ENCODE measurements at regions not wholly inside any gene's neighbourhood (a gene's known extent, or its start where the extent isn't known, plus 50 kb on each side); places are given as distances from the start of the nearest gene placed in this dataset.

DNA sequence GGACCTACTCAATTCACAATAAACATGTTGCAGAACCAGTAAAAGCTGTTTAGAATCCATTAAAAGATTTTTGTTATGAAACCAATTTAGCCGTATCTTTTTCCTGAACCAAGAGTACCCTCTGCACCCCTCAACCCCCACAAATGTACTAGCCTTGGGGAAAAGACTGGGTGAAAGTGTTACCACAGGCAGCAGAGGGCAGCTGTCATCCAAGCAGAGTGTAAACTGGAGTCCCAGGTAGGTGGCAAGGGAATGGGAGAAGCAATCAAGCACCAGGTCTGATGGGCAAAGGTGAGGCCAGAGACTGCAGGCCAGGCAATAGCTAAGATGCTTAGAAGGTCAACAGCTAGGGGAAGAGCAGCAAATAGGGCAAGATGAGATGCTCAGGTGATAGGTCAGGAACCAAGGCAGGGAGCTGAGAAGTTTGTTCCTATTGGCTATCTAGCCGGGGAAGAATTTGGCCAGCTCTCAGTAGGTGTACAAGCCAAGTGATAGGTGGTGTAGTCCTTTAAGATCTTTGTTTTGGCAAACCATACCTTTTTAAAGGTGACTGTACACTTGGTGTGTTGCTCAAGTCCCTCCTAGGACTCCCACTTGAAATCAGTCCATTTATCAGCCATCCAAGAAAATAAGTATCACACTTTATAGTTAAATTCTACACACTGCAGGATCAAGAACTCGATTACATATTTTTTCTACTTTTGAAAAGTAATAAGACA, 77.8 kb upstream of the CCDC112 start:
- DNase-seq, result no peak

- peak; percentile 47 for DNase-seq
These were observed 75.7 kb upstream of the CCDC112 start for GRCh38 chr5:115372146-115372545.

GRCh38 chr5:115369430-115370144, 73.1 kb upstream of the CCDC112 start:
- DNase-seq, result no peak

DNA sequence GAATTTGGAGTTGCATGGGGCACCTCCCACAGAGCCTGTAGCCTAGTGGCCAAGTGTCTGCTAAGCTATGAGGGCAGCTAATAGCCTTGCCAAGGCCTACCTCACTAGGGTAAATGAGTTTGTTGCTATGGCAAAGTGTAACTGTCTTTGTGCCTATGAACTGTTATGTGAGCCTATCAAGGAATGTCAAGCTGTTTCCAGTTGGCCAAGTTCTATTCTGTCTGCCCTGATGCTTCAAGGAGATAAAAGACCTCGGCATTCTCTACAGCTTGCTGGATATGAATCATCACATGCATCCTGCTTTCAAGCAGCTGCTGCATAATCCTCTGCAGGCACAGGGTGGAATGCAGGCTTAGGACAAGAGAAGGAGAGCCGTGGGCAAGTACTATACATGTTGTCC, 69.8 kb upstream of the CCDC112 start:
- peak; percentile 96 for DNase-seq

DNA sequence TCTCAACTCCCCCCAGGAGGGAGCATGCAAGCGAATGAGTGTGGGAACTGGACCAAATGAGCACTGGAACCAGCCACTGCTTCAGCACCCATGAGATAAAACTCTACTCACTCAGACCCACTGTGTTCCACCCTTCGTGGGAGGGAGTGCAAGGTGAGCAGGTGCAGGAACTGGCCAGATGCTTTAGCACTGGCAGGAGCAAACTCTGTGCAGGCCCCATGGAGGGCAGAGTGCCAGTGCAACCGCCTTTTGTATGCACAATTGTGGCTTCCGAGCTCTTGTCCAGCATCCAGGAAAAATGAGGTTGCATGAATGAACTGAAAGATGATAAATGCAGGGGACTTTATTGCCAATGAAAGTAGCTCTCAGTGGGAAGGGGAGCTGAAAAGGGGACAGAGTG, 67.4 kb upstream of the CCDC112 start:
- DNase-seq, result no peak

GRCh38 chr5:115360046-115360685, 63.7 kb upstream of the CCDC112 start:
- no peak for DNase-seq

DNA sequence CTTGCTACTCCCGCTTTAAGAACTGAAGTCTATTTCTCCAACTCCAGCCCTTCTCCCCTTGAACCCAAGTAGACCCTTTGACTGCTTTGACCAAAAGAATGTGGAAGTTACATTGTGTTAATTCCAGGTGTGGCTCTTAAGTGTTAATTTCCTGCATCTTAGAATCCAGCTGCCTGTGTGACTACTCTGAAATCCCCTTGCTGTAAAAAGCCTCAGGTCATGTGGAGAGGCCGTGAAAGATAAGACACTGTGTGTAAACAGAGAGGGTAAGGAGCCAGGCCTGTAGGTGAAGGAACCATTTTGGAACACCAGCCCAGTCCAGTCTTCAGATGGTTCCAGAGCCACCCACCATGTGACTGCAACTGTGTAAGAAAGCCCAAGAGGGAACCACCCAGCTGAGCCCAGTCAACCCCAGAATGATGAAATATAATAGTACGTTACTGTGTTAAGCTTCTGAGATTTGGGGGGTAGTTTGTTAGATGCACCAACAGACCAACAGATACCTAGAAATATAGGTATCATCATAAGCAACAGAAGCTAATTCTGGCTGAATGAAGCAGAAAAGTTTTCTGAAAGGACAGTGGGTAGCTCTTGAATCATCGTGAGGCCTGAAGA, 59.4 kb upstream of the CCDC112 start:
- no peak for DNase-seq

DNA sequence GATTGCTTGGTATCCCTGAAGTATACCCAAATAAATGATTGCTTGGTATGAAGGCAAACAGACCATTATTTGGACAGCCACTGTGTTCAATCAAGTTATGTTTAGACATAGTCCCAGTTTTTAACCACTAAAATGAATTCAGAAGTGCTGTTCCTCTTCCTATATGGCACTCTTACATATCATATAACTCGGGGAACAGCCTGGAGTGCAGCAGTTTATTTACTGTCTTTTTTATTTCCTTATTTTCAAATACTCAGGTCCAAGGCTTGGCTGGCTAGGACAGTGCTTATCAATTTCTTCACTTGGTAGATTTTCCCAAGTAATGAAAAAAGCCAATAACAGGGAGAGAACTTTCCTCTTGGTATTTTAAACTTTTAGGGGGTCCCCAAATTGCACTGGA, 58.6 kb upstream of the CCDC112 start:
- no peak for DNase-seq

DNA sequence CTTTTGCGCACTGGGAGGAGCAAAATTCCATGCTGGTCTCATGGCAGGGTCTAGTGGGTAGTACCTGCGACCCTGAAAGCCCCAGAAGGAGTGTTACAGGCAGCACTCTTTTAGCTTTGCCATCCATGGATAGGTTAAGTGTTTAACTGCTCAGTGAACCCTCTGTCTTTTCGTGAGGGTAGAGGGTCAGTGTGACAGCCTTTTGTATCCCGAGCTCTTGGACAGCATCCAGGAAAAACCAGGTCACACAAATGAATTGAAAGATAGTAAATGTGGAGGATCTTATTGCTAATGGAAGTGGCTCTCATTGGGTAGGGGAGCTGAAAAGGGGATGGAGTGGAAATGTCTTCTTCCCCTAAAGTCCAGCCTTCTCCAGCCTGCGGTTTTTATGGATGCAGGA, 57.8 kb upstream of the CCDC112 start:
- DNase-seq, result no peak

- DNase-seq, result no peak
These were observed 56.1 kb upstream of the CCDC112 start for GRCh38 chr5:115352571-115352970.

DNA sequence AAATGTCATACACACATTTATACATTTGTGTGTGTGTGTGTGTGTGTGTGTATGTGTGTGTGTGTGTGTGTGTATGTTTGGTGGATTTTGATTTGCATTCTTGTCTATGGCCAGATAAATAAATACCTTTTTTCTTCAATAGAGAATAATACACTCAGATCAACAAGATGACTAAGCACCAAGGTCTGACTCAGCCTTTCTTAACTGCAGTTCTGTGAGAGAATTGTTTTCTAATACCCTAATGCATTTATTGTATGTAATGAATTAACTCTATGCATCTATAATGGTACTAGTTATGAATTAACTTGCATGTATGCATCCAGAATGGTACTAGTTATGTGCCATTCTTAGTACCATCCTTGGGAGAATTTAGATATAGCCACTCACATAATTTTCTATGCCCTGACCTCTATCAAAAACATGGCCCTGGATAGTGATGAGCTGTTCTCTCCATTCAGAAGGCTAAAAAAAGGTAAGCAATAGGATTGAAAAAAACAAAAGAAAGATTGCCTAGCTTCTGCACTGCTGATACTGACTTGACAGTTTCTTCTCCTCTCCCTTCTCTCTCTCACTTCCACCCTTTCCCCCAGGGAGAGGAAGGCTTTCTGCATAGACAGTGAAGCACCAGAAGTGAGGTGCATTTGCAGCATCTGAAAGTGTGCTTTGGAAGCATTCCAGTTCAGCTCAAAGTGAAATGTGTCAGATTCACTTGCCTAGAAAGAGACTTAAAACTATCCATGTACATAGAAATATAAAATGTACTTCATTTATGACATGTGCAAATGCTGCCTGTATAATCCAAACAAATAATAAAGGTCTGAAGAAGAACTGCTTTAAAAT, 55.1 kb upstream of the CCDC112 start:
- DNase-seq, result peak; percentile 45

GRCh38 chr5:115350894-115351293, 54.4 kb upstream of the CCDC112 start:
- no peak for DNase-seq

DNA sequence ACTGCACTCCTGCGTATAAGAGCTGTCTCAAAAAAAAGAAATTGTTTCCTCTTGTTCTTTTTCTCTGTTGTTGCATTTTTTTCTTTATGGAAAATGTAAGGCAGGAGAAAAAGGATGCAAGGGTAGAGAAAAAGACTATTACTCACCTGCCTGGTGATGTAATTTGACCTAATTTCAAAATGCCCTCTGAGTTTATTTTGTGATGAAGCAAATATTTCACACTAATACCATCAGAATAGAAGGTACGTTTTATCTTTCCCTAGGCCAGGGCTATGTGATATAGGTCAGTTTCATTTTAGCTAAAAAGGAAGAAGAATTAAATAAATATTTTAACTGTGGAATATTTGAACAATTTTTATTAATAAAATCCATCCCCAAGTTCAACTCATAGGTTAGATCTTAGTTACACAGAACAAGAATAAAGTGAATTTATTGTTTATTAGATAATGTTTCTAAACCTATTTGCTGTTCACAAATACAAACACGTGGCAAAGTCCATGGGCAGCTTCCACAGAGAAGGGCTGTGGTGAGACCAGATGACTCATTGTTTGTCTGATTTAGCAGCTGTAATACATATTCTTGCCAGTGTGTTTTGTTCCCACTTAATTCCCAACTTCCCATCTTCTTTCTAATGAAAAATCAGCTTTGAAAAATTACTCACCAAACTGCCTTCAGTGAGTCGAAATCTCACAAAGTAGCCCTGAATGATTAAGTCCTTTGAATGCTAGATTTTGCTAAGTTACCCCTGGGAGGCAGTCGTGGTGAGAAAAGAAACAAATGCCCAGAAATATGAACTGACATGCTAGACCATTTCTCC, 52.8 kb upstream of the CCDC112 start:
- DNase-seq, result peak; percentile 85

DNA sequence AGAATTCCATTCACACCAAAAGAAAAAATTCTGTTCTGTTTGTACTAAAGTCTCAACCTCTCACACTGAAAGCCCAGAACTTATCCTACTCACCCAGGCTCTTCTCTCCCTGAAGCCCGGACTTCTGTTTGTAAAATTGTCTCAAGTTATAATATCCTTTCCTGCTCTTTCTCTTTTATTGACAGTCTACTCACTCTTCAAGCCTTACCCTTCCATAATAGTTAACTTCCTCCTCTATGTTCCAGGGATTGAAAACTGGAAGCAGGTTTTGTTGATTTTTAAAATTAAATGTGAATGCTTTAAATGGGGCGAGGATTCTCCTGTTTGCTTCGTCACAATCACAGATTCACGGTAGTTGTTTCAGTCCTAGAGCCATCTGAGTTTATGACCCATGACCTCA, 51.7 kb upstream of the CCDC112 start:
- DNase-seq, result no peak
